Heart left ventricle (tissue), 13 donors: ENCODE measurements at regions not wholly inside any gene's neighbourhood (a gene's known extent, or its start where the extent isn't known, plus 50 kb on each side); places are given as distances from the start of the nearest gene placed in this dataset.

Source experiments
- POLR2A ChIP-seq, 2 donors: fragments of 450-650 bp; IDR thresholded peaks; one replicate each; pipeline ENCODE4 v1.6.1; 2017; ENCODE audit warnings: antibody characterized with exemption in 2 of 2, mild to moderate bottlenecking in 2 of 2, moderate library complexity in 2 of 2
- TF ChIP-seq, protein P1 (sequence below), 12 donors: fragments of 200-600 bp; sonication (generic) in 4 of 12; IDR thresholded peaks; one replicate each; pipeline versions ENCODE4 v1.5.0 to v1.8.0; 2018 to 2022; ENCODE audit warnings: antibody characterized with exemption in 12 of 12, mild to moderate bottlenecking in 5 of 12
- donor health status: ischemic (EF 13 %, LVEDD 7.1; RV severe dilation, severe dysfunction).
- donor health status: DM: no; HTN: yes; CAD: no.
- donor health status: DM: no; HTN: no; CAD: no.
- donor health status: ischemic (EF 25% LVEDD 6.9; RV normal size, moderate dysfunction).
- donor health status: ischemic (EF 25% LVEDD 5.7; RV mildly dilated, moderate dysfunction).
- donor health status: ischemic (EF 35%, LVEDD 5.7; RV mildly dilated, moderate dysfunction).
- donor health status: nonischemic (EF 11% LVEDD 7.7; RV severe dilation, severe dysfunction).
- donor health status: DM: yes; HTN: yes; CAD: no.
- donor health status: PGD.
- donor health status: ischemic (EF 29% LVEDD 5.4; RV normal size, mild dysfunction).
- donor health status: nonischemic (EF 23%, LVEDD 6.1; RV moderate dilation, normal function).

DNA sequence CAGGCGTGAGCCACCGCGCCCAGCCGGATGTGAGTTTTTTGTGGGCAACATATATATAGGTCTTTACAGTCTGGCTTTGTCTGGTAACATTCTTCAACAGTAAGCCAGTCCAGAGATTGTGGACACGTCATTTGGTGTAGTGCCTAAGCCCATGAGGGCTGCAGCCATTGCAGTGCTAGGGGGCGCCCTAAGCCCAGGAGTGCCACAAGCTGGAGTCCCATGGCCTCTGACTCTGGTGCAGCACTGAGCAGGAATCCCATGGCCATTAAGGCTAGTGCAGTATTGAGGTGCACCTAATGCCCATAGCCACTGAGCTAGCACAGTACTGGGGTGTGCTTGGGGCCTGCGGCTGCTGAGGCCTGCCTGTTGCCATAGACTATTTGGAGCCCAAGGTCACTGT is 136.4 kb upstream of the NDN start:
- TF ChIP-seq, protein P1, sequence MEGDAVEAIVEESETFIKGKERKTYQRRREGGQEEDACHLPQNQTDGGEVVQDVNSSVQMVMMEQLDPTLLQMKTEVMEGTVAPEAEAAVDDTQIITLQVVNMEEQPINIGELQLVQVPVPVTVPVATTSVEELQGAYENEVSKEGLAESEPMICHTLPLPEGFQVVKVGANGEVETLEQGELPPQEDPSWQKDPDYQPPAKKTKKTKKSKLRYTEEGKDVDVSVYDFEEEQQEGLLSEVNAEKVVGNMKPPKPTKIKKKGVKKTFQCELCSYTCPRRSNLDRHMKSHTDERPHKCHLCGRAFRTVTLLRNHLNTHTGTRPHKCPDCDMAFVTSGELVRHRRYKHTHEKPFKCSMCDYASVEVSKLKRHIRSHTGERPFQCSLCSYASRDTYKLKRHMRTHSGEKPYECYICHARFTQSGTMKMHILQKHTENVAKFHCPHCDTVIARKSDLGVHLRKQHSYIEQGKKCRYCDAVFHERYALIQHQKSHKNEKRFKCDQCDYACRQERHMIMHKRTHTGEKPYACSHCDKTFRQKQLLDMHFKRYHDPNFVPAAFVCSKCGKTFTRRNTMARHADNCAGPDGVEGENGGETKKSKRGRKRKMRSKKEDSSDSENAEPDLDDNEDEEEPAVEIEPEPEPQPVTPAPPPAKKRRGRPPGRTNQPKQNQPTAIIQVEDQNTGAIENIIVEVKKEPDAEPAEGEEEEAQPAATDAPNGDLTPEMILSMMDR (IDR thresholded peaks at IDR 0.05), result no peak
- TF ChIP-seq POLR2A (IDR thresholded peaks at IDR 0.05), result no peak
